ENCODE measurements at regions not wholly inside any gene's neighbourhood (a gene's known extent, or its start where the extent isn't known, plus 50 kb on each side); places are given as distances from the start of the nearest gene placed in this dataset.

DNA sequence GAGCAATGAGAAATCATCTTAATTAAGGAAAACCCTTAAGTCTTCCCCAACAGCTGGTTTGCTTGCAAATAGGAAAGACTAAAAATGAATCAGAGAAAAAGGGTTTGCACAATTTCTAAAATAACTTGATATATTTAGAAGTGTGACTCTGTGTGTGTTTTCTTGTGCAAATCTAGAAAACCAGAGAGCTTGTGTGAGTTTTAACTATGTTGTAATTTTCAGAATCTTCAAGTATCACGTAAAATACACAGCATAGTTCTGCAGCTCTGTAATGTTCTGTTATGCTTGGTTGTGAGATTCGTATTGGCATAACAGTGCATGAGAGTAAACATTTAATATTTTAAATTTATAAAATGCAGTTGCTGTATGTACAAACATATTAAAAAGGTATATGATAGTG, 74.7 kb upstream of the GAP43 start:
- peak overlapping the region in 1 of 3 experiments; percentile 33 for H3K27ac Mint-ChIP-seq
- TF ChIP-seq CTCF (IDR thresholded peaks at IDR 0.05; ENCODE audit: unreplicated experiment in 3 of 3): no peak
- peaks cover 12% of the 10 kb centered on the region for H3K4me1 Mint-ChIP-seq
- no peaks in the 10 kb centered on the region for H3K9me3 Mint-ChIP-seq
- no peak overlapping the region for H3K4me3 Mint-ChIP-seq
- H3K27me3 Mint-ChIP-seq (ENCODE audit: low read depth): no peaks in the 10 kb centered on the region
- H3K36me3 Mint-ChIP-seq (ENCODE audit: low read depth): no peaks in the 10 kb centered on the region

DNA sequence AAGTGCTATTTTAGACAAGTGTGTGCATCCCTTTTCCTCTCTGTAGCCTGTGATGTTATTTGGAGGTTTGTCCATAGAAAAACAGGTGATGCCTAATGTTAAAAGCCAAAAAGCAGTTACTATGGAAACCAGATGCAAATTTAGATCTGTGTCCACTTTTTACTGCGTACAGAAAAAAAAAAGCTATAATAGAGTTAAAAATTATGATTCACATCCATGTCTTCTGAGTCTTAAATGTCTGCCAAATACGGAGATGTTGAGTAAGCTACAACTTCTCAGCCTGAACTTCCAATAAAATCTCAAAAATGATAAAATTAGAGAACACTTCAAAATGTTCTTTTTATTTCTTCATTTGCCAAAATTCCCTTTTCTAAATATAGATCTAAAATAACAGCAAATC, 74.2 kb upstream of the GAP43 start:
- Mint-ChIP-seq H3K36me3 (ENCODE audit: low read depth) (no peaks in the 10 kb centered on the region), H3K27ac (no peak overlapping the region), H3K9me3 (no peaks in the 10 kb centered on the region), H3K4me3 (no peak overlapping the region), H3K27me3 (ENCODE audit: low read depth) (no peaks in the 10 kb centered on the region), H3K4me1 (peaks cover 12% of the 10 kb centered on the region)
- no peak for TF ChIP-seq CTCF (IDR thresholded peaks at IDR 0.05; ENCODE audit: unreplicated experiment in 3 of 3)

GRCh38 chr3:115550285-115550761, 73.0 kb upstream of the GAP43 start:
- H3K9me3 Mint-ChIP-seq: no peaks in the 10 kb centered on the region
- H3K27me3 Mint-ChIP-seq (ENCODE audit: low read depth): no peaks in the 10 kb centered on the region

GRCh38 chr3:115551016-115551415, 72.3 kb upstream of the GAP43 start:
- no peaks in the 10 kb centered on the region for H3K9me3 Mint-ChIP-seq
- H3K27ac Mint-ChIP-seq: peak overlapping the region in 1 of 3 experiments; percentile 52
- TF ChIP-seq CTCF (IDR thresholded peaks at IDR 0.05; ENCODE audit: unreplicated experiment in 3 of 3): no peak
- H3K4me3 Mint-ChIP-seq: no peak overlapping the region
- peaks cover 12% of the 10 kb centered on the region for H3K4me1 Mint-ChIP-seq
- no peaks in the 10 kb centered on the region for H3K36me3 Mint-ChIP-seq (ENCODE audit: low read depth)
- H3K27me3 Mint-ChIP-seq (ENCODE audit: low read depth): no peaks in the 10 kb centered on the region

More at GRCh38 chr3:115550285-115550761, 73.0 kb upstream of the GAP43 start:
- Mint-ChIP-seq H3K27ac (peak overlapping the region in 2 of 3 experiments; percentile 30 to 52), H3K36me3 (ENCODE audit: low read depth) (no peaks in the 10 kb centered on the region), H3K4me1 (peaks cover 12% of the 10 kb centered on the region), H3K4me3 (no peak overlapping the region)
- no peak for TF ChIP-seq CTCF (IDR thresholded peaks at IDR 0.05; ENCODE audit: unreplicated experiment in 3 of 3)

DNA sequence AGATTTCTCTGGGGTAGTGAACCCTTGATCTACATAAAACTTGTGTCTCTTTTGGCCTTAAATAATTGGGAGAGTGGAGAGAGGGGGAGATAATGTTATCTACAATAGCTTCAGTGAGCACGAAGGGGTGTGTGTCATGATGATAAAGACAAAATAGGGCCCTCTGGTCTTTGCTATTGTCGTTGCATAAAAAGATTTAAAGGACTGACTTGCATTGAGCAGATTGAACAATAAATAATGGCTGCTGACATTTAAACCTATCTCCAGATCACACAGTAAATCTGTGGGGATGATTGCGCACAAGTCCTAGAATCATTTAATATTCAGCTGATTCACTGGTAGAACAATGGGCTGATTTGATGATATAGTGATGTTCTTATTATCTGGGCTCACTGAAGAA, 71.3 kb upstream of the GAP43 start:
- Mint-ChIP-seq H3K27me3 (ENCODE audit: low read depth) (no peaks in the 10 kb centered on the region), H3K4me1 (peaks cover 12% of the 10 kb centered on the region), H3K36me3 (ENCODE audit: low read depth) (no peaks in the 10 kb centered on the region), H3K9me3 (no peaks in the 10 kb centered on the region), H3K27ac (no peak overlapping the region), H3K4me3 (no peak overlapping the region)
- no peak for TF ChIP-seq CTCF (IDR thresholded peaks at IDR 0.05; ENCODE audit: unreplicated experiment in 3 of 3)

DNA sequence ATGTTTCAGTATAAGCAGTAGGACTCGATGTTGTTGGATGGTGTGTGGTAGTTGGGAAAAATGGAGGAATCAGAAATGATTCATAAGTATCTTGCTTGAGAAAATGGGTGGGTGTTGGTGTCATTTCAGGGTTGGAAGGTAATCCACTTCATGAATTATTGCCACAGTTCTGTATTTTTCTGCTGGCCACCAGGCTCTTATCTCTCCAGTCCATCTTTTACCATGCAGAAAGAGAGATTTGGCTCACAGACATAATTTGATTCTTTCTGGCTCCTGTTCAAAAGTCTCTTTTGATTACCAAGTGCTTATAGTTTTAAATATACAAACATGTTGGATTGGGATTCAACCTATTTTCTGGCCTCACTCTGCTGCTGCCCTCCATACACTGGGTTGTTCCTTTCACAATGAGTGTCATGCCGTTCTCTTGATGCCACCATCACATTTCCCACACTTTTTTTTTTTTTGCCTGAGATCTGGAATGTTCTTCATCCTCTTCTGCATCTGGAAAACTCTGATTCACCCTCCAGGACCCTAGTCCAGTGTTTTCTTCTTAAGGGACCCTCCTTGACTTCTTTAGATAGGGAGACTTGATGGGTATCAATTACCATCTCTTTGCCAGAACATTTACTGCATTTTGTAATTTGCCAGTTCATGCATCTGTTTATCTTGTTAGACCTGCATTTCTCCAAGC, 69.4 kb upstream of the GAP43 start:
- no peaks in the 10 kb centered on the region for H3K27me3 Mint-ChIP-seq (ENCODE audit: low read depth)
- TF ChIP-seq CTCF (IDR thresholded peaks at IDR 0.05; ENCODE audit: unreplicated experiment in 3 of 3): no peak
- H3K4me1 Mint-ChIP-seq: peaks cover 6% of the 10 kb centered on the region
- no peak overlapping the region for H3K27ac Mint-ChIP-seq
- H3K9me3 Mint-ChIP-seq: no peaks in the 10 kb centered on the region
- no peaks in the 10 kb centered on the region for H3K36me3 Mint-ChIP-seq (ENCODE audit: low read depth)
- H3K4me3 Mint-ChIP-seq: no peak overlapping the region

All from nephron (organoid).